Gastroesophageal sphincter (tissue), 4 donors: ENCODE measurements at regions not wholly inside any gene's neighbourhood (a gene's known extent, or its start where the extent isn't known, plus 50 kb on each side); places are given as distances from the start of the nearest gene placed in this dataset.
"Not testable (repeated sequence)": the region's sequence is repeated elsewhere in the genome, so short reads cannot be mapped to it uniquely, and the experiment has no call there.

Experiments used
- ATAC-seq: fragments of 150-250 bp; one replicate; pipeline ENCODE4 v1.9.1; 2016; ENCODE audit warnings: mild to moderate bottlenecking, moderate library complexity
- H3K27ac ChIP-seq, 4 donors: fragments of 200-600 bp; sonication (generic) in 3 of 4; 1 replicate in 3 of 4; 2 replicates in 1 of 4; pipeline ENCODE4 v1.5.1; 2016 to 2019
- H3K27me3 ChIP-seq: fragments of 200-600 bp; sonication (generic); one replicate; pipeline ENCODE4 v1.5.1; 2019
- H3K36me3 ChIP-seq, 2 donors: fragments of 200-600 bp; sonication (generic); one replicate each; pipeline ENCODE4 v1.5.1; 2019; ENCODE audit warnings: control low read depth in 1 of 2
- H3K4me1 ChIP-seq, 3 donors: fragments of 200-600 bp; sonication (generic); 1 replicate in 2 of 3; 2 replicates in 1 of 3; pipeline ENCODE4 v1.5.1; 2016 to 2019; ENCODE audit warnings: control low read depth in 2 of 3
- H3K4me3 ChIP-seq, 2 donors: fragments of 200-600 bp; sonication (generic); one replicate each; pipeline ENCODE4 v1.5.1; 2019; ENCODE audit warnings: mild to moderate bottlenecking in 1 of 2, moderate library complexity in 1 of 2
- H3K9me3 ChIP-seq, 3 donors: fragments of 200-600 bp; sonication (generic); one replicate each; pipeline ENCODE4 v1.5.1; 2017 to 2019; ENCODE audit warnings: control low read depth in 2 of 3
- CTCF ChIP-seq, 4 experiments: fragments of 200-600 bp in 2 of 4; fragments of 450-650 bp in 2 of 4; sonication (generic) in 1 of 4; IDR thresholded peaks; one replicate each; pipeline ENCODE4 v1.5.1; 2017 to 2019; ENCODE audit warnings: antibody characterized with exemption in 4 of 4, mild to moderate bottlenecking in 2 of 4, moderate library complexity in 2 of 4
- EP300 ChIP-seq: sonication (generic); formaldehyde crosslinking; IDR thresholded peaks from one replicate; pipeline ENCODE4 v1.6.1; 2017; ENCODE audit warnings: antibody characterized with exemption, mild to moderate bottlenecking
- POLR2A ChIP-seq, 2 donors: fragments of 450-650 bp; IDR thresholded peaks; one replicate each; pipeline ENCODE4 v1.6.1; 2017; ENCODE audit warnings: antibody characterized with exemption in 2 of 2, mild to moderate bottlenecking in 2 of 2, moderate library complexity in 1 of 2
- POLR2AphosphoS5 ChIP-seq: sonication (generic); formaldehyde crosslinking; IDR thresholded peaks from one replicate; pipeline ENCODE4 v1.6.1; 2017; ENCODE audit warnings: antibody characterized with exemption
- WGBS, 2 donors: methylation state at CpG; one replicate each; pipeline ENCODE4 v1.1.5; 2018; ENCODE audit warnings: low coverage in 1 of 2; 5-methylcytosine and 5-hydroxymethylcytosine counted together

- Histone ChIP-seq H3K4me3 (no peak overlapping the region), H3K27ac (no peak overlapping the region), H3K36me3 (no peaks in the 10 kb centered on the region), H3K27me3 (no peaks in the 10 kb centered on the region), H3K4me1 (no peaks in the 10 kb centered on the region), H3K9me3 (peaks cover 0 to 26% (median 0%) of the 10 kb centered on the region in 3 donors)
- no peak for ATAC-seq
- TF ChIP-seq EP300 (no peak), CTCF (IDR thresholded peaks at IDR 0.05) (no peak)
Observed at GRCh38 chr11:23320131-23320530, 459.9 kb upstream of the CCDC179 start.

GRCh38 chr11:23335586-23335985 lies 475.3 kb upstream of the CCDC179 start:
- H3K4me3 ChIP-seq, H3K27ac ChIP-seq, ATAC-seq, H3K36me3 ChIP-seq, H3K9me3 ChIP-seq, H3K27me3 ChIP-seq, H3K4me1 ChIP-seq: not testable (repeated sequence)
- 78 to 100% methylated on average over 1 to 6 of the region's 6 CpGs for WGBS, 2 donors

- Histone ChIP-seq H3K4me1 (no peaks in the 10 kb centered on the region), H3K27me3 (no peaks in the 10 kb centered on the region), H3K4me3 (no peak overlapping the region), H3K27ac (no peak overlapping the region), H3K36me3 (no peaks in the 10 kb centered on the region), H3K9me3 (peaks cover 0 to 2% (median 0%) of the 10 kb centered on the region in 3 donors)
- no peak for ATAC-seq
- TF ChIP-seq POLR2A (IDR thresholded peaks at IDR 0.05): no peak
- TF ChIP-seq CTCF (IDR thresholded peaks at IDR 0.05): no peak
- TF ChIP-seq POLR2AphosphoS5: no peak
- no peak for TF ChIP-seq EP300
- 64 to 81% methylated on average over 2 of the region's 2 CpGs for WGBS, 2 donors
Observed at GRCh38 chr11:23336961-23337360, 476.7 kb upstream of the CCDC179 start.

GRCh38 chr11:23353611-23354010 lies 493.3 kb upstream of the CCDC179 start:
- H3K27ac ChIP-seq: no peak overlapping the region
- no peak for TF ChIP-seq CTCF (IDR thresholded peaks at IDR 0.05)
- TF ChIP-seq EP300: no peak
- TF ChIP-seq POLR2A (IDR thresholded peaks at IDR 0.05): no peak
- no peak for TF ChIP-seq POLR2AphosphoS5
- 58 to 92% methylated on average over 2 of the region's 2 CpGs for WGBS, 2 donors

GRCh38 chr11:23359297-23359696 lies 499.0 kb upstream of the CCDC179 start:
- Histone ChIP-seq H3K27ac (no peak overlapping the region), H3K4me1 (no peaks in the 10 kb centered on the region), H3K36me3 (no peaks in the 10 kb centered on the region), H3K4me3 (no peak overlapping the region), H3K9me3 (no peaks in the 10 kb centered on the region), H3K27me3 (no peaks in the 10 kb centered on the region)
- ATAC-seq: no peak
- TF ChIP-seq POLR2AphosphoS5 (no peak), EP300 (no peak), CTCF (IDR thresholded peaks at IDR 0.05) (no peak), POLR2A (IDR thresholded peaks at IDR 0.05) (no peak)

More at GRCh38 chr11:23353611-23354010, 493.3 kb upstream of the CCDC179 start:
- ATAC-seq: no peak
- Histone ChIP-seq H3K27me3 (no peaks in the 10 kb centered on the region), H3K9me3 (no peaks in the 10 kb centered on the region), H3K36me3 (no peaks in the 10 kb centered on the region), H3K4me1 (no peaks in the 10 kb centered on the region), H3K4me3 (no peak overlapping the region)

- H3K27ac ChIP-seq: no peak overlapping the region
- no peaks in the 10 kb centered on the region for H3K9me3 ChIP-seq
- H3K36me3 ChIP-seq: no peaks in the 10 kb centered on the region
- H3K27me3 ChIP-seq: no peaks in the 10 kb centered on the region
- 79 to 100% methylated on average over 1 to 3 of the region's 3 CpGs for WGBS, 2 donors
- no peak for ATAC-seq
- TF ChIP-seq POLR2AphosphoS5 (no peak), EP300 (no peak), POLR2A (IDR thresholded peaks at IDR 0.05) (no peak), CTCF (IDR thresholded peaks at IDR 0.05) (no peak)
- no peak overlapping the region for H3K4me3 ChIP-seq
- no peaks in the 10 kb centered on the region for H3K4me1 ChIP-seq
Observed at GRCh38 chr11:23364076-23364475, 503.8 kb upstream of the CCDC179 start.
